Smooth muscle cell (in vitro differentiated cells): ENCODE measurements at regions not wholly inside any gene's neighbourhood (a gene's known extent, or its start where the extent isn't known, plus 50 kb on each side); places are given as distances from the start of the nearest gene placed in this dataset.

ENCODE experiments used
- DNase-seq: peaks from one replicate; lab custom pipeline; 2025; ENCODE audit not compliant: unreplicated experiment; lab: John Stamatoyannopoulos, UW
- H2AFZ ChIP-seq: fragments of 200-600 bp; sonication (generic); 2 replicates; pipeline ENCODE4 v1.6.0; 2016; ENCODE audit warnings: antibody characterized with exemption, low read depth, mild to moderate bottlenecking
- H3F3A ChIP-seq: fragments of 200-600 bp; sonication (generic); 2 replicates; pipeline ENCODE4 v1.6.0; 2017; ENCODE audit warnings: antibody characterized with exemption, low read depth
- H3K27ac ChIP-seq: fragments of 200-600 bp; sonication (generic); 2 replicates; pipeline ENCODE4 v1.5.1; 2016; ENCODE audit warnings: low read depth, mild to moderate bottlenecking
- H3K27me3 ChIP-seq: fragments of 200-600 bp; sonication (generic); 2 replicates; pipeline ENCODE4 v1.6.1; 2016; ENCODE audit warnings: low read depth, mild to moderate bottlenecking
- H3K36me3 ChIP-seq: fragments of 200-600 bp; sonication (generic); 2 replicates; pipeline ENCODE4 v1.5.1; 2016; ENCODE audit warnings: low read depth
- H3K4me1 ChIP-seq: fragments of 200-600 bp; sonication (generic); 2 replicates; pipeline ENCODE4 v1.5.1; 2016; ENCODE audit warnings: low read depth
- H3K4me2 ChIP-seq: fragments of 200-600 bp; sonication (generic); 2 replicates; pipeline ENCODE4 v1.6.0; 2016; ENCODE audit warnings: mild to moderate bottlenecking
- H3K4me3 ChIP-seq: fragments of 200-600 bp; sonication (generic); 2 replicates; pipeline ENCODE4 v1.5.1; 2016; ENCODE audit warnings: mild to moderate bottlenecking
- H3K79me2 ChIP-seq: fragments of 200-600 bp; sonication (generic); 2 replicates; pipeline ENCODE4 v1.6.0; 2016; ENCODE audit warnings: low read depth, mild to moderate bottlenecking
- H3K9ac ChIP-seq: fragments of 200-600 bp; sonication (generic); 2 replicates; pipeline ENCODE4 v1.6.0; 2016; ENCODE audit warnings: low read depth
- H3K9me3 ChIP-seq: fragments of 200-600 bp; sonication (generic); replicated peaks from 2 replicates; pipeline ENCODE4 v1.5.1; 2016; ENCODE audit warnings: low read depth
- H4K20me1 ChIP-seq: fragments of 200-600 bp; sonication (generic); 2 replicates; pipeline ENCODE4 v1.6.0; 2016; ENCODE audit warnings: low read depth
- WGBS: methylation state at CpG from one replicate; pipeline ENCODE4 v1.1.7; 2016; ENCODE audit warnings: low lambda C conversion rate; 5-methylcytosine and 5-hydroxymethylcytosine counted together
- TF ChIP-seq, protein P1 (sequence below): fragments of 200-600 bp; sonication (generic); IDR thresholded peaks from 2 replicates; pipeline ENCODE4 v1.5.1; 2017; ENCODE audit warnings: borderline replicate concordance, mild to moderate bottlenecking, antibody characterized with exemption; ENCODE audit not compliant: insufficient read depth, poor library complexity, severe bottlenecking

DNA sequence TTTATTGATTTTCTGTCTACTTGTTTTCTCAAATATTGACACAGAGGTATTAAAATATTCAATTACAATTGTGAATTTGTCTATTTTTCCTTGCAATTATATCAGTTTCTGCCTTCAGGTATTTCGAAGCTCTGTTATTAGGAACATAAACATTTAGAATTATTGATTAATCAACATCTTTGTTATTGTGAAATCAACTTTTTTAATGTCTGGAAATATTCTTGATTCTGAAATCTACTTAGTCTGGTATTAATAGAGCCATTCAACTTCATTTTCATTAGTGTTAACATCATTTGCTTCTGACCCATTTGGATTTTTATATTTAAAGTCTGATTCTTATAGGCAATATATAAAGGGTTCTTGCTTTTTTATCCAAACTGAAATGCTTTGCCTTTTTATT, 69.8 kb upstream of the CALN1 start:
- no peak overlapping the region for H3K4me2 ChIP-seq
- WGBS, result 73% methylated on average over 1 of the region's 1 CpG
- H4K20me1 ChIP-seq, result no peaks in the 10 kb centered on the region
- no peak overlapping the region for H3K27ac ChIP-seq
- no peak overlapping the region for H3K9ac ChIP-seq
- no peaks in the 10 kb centered on the region for H3K36me3 ChIP-seq
- TF ChIP-seq, protein P1, sequence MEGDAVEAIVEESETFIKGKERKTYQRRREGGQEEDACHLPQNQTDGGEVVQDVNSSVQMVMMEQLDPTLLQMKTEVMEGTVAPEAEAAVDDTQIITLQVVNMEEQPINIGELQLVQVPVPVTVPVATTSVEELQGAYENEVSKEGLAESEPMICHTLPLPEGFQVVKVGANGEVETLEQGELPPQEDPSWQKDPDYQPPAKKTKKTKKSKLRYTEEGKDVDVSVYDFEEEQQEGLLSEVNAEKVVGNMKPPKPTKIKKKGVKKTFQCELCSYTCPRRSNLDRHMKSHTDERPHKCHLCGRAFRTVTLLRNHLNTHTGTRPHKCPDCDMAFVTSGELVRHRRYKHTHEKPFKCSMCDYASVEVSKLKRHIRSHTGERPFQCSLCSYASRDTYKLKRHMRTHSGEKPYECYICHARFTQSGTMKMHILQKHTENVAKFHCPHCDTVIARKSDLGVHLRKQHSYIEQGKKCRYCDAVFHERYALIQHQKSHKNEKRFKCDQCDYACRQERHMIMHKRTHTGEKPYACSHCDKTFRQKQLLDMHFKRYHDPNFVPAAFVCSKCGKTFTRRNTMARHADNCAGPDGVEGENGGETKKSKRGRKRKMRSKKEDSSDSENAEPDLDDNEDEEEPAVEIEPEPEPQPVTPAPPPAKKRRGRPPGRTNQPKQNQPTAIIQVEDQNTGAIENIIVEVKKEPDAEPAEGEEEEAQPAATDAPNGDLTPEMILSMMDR, result no peak
- H3F3A ChIP-seq, result no peaks in the 10 kb centered on the region
- H3K79me2 ChIP-seq, result no peaks in the 10 kb centered on the region
- no peak for DNase-seq
- H3K4me3 ChIP-seq, result no peak overlapping the region
- no peaks in the 10 kb centered on the region for H3K27me3 ChIP-seq
- H2AFZ ChIP-seq, result no peak overlapping the region
- no peaks in the 10 kb centered on the region for H3K9me3 ChIP-seq
- no peaks in the 10 kb centered on the region for H3K4me1 ChIP-seq

GRCh38 chr7:72476608-72477305, 64.6 kb upstream of the CALN1 start:
- TF ChIP-seq, protein P1, result no peak
- H3K27me3 ChIP-seq, result peaks cover 4% of the 10 kb centered on the region
- no peaks in the 10 kb centered on the region for H3K79me2 ChIP-seq
- H3F3A ChIP-seq, result no peaks in the 10 kb centered on the region
- no peaks in the 10 kb centered on the region for H3K36me3 ChIP-seq
- H3K4me2 ChIP-seq, result no peak overlapping the region
- no peak overlapping the region for H2AFZ ChIP-seq
- H3K27ac ChIP-seq, result no peak overlapping the region
- no peaks in the 10 kb centered on the region for H3K9me3 ChIP-seq
- no peak overlapping the region for H3K9ac ChIP-seq
- no peak overlapping the region for H3K4me3 ChIP-seq
- 91% methylated on average over 16 of the region's 16 CpGs for WGBS
- no peaks in the 10 kb centered on the region for H3K4me1 ChIP-seq
- H4K20me1 ChIP-seq, result no peaks in the 10 kb centered on the region
- DNase-seq, result no peak

DNA sequence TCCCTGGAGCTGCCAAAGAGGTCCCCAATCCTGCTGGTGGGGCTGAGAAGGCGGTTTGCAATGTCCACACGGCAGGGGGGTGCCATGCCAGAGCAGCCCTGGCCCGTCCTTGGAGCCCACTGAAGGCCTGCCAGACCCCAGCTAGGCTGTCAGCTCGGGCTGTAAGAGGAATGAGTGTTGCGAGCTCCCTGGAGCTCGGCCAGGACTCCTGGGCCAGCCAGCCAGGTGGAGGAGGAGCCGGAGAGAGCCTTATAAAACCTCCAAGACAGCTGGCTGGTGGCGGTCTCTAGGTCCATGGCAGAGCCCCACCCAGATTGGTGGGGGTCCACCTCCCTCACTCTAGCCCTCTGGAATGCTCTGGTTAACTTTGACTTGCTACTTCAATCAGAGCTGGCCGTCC, 55.1 kb upstream of the CALN1 start:
- Histone ChIP-seq H2AFZ (no peak overlapping the region), H3K27me3 (peaks cover 4% of the 10 kb centered on the region), H3K4me2 (no peak overlapping the region), H3K36me3 (no peaks in the 10 kb centered on the region), H3K79me2 (no peaks in the 10 kb centered on the region), H3K27ac (no peak overlapping the region), H3K9ac (no peak overlapping the region), H4K20me1 (no peaks in the 10 kb centered on the region), H3K4me1 (no peaks in the 10 kb centered on the region), H3F3A (no peaks in the 10 kb centered on the region), H3K4me3 (no peak overlapping the region), H3K9me3 (no peaks in the 10 kb centered on the region)
- DNase-seq, result no peak
- WGBS, result 93% methylated on average over 9 of the region's 9 CpGs
- TF ChIP-seq, protein P1, result no peak

DNA sequence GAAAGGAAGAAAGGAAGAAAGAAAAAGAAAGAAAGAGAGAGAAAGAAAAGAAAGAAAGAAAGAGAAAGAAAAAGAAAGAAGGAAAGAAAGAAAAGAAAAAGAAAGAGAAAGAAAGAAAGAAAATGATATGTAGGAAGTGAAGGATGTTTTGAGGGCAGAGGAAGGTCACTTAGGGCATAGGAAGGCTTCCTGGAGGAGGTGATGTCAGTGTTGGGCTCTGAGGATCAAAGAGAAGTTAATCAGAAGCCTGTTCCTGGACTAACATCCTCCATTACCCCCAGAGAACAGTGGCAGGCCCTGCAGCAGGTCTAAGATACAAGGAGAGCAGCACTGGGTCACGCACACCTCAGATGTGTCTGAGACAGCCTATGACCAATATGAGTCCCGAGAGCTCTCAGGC, 54.7 kb upstream of the CALN1 start:
- H3K79me2 ChIP-seq, result no peaks in the 10 kb centered on the region
- H3K27me3 ChIP-seq, result peaks cover 4% of the 10 kb centered on the region
- no peak overlapping the region for H3K9ac ChIP-seq
- H3F3A ChIP-seq, result no peaks in the 10 kb centered on the region
- TF ChIP-seq, protein P1, result no peak
- no peak overlapping the region for H3K27ac ChIP-seq
- 74% methylated on average over 2 of the region's 2 CpGs for WGBS
- no peaks in the 10 kb centered on the region for H3K4me1 ChIP-seq
- DNase-seq, result no peak
- H3K4me3 ChIP-seq, result no peak overlapping the region
- no peaks in the 10 kb centered on the region for H3K9me3 ChIP-seq
- H2AFZ ChIP-seq, result no peak overlapping the region
- H4K20me1 ChIP-seq, result no peaks in the 10 kb centered on the region
- H3K4me2 ChIP-seq, result no peak overlapping the region
- no peaks in the 10 kb centered on the region for H3K36me3 ChIP-seq
